ENCODE measurements at regions not wholly inside any gene's neighbourhood (a gene's known extent, or its start where the extent isn't known, plus 50 kb on each side); places are given as distances from the start of the nearest gene placed in this dataset.

GRCh38 chr7:45993621-45994020, 72.5 kb upstream of the IGFBP3 start:
- Histone ChIP-seq H3K9me3 (ENCODE audit: insufficient read depth, low read depth, low read length) (0 out of 2 replicates have a peak, but pooled peaks cover 9% of the 10 kb centered on the region), H3K9ac (ENCODE audit: low read depth, low read length, poor library complexity, severe bottlenecking) (no peak overlapping the region), H3K27me3 (ENCODE audit: insufficient read depth, low read length, poor library complexity, severe bottlenecking) (no peaks in the 10 kb centered on the region), H2AFZ (ENCODE audit: low read length) (no peak overlapping the region), H3K36me3 (ENCODE audit: insufficient read depth, low read length) (no peaks in the 10 kb centered on the region), H4K20me1 (ENCODE audit: insufficient read depth, low read length, poor library complexity, severe bottlenecking) (no peaks in the 10 kb centered on the region), H3F3A (ENCODE audit: low read depth) (no peaks in the 10 kb centered on the region), H3K4me3 (ENCODE audit: low read length, poor library complexity, severe bottlenecking) (no peak overlapping the region), H3K4me1 (ENCODE audit: insufficient read depth, low read length, poor library complexity, severe bottlenecking) (no peaks in the 10 kb centered on the region), H3K4me2 (ENCODE audit: low read depth, low read length, poor library complexity, severe bottlenecking) (no peak overlapping the region), H3K79me2 (ENCODE audit: insufficient read depth, low read length) (no peaks in the 10 kb centered on the region), H3K9me2 (replicated peaks; ENCODE audit: low read depth, low read length) (no peaks in the 10 kb centered on the region)
- TF ChIP-seq EZH2phosphoT487 (IDR thresholded peaks at IDR 0.05; ENCODE audit: borderline replicate concordance) (no peak), CTCF (conservative IDR thresholded peaks at IDR 0.05; ENCODE audit: low read length) (no peak)

- Histone ChIP-seq H3K4me3 (ENCODE audit: low read length, poor library complexity, severe bottlenecking) (no peak overlapping the region), H3K4me2 (ENCODE audit: low read depth, low read length, poor library complexity, severe bottlenecking) (no peak overlapping the region), H3K9me3 (ENCODE audit: insufficient read depth, low read depth, low read length) (peaks cover 8% of the 10 kb centered on the region; the same call in 1 of the 2 replicates), H3K79me2 (ENCODE audit: insufficient read depth, low read length) (no peaks in the 10 kb centered on the region), H3F3A (ENCODE audit: low read depth) (no peaks in the 10 kb centered on the region), H4K20me1 (ENCODE audit: insufficient read depth, low read length, poor library complexity, severe bottlenecking) (no peaks in the 10 kb centered on the region), H2AFZ (ENCODE audit: low read length) (no peak overlapping the region), H3K9ac (ENCODE audit: low read depth, low read length, poor library complexity, severe bottlenecking) (no peak overlapping the region), H3K9me2 (replicated peaks; ENCODE audit: low read depth, low read length) (no peaks in the 10 kb centered on the region), H3K4me1 (ENCODE audit: insufficient read depth, low read length, poor library complexity, severe bottlenecking) (no peaks in the 10 kb centered on the region), H3K27me3 (ENCODE audit: insufficient read depth, low read length, poor library complexity, severe bottlenecking) (no peaks in the 10 kb centered on the region), H3K36me3 (ENCODE audit: insufficient read depth, low read length) (no peaks in the 10 kb centered on the region)
- TF ChIP-seq CTCF (conservative IDR thresholded peaks at IDR 0.05; ENCODE audit: low read length) (no peak), EZH2phosphoT487 (IDR thresholded peaks at IDR 0.05; ENCODE audit: borderline replicate concordance) (no peak)
Observed at GRCh38 chr7:45992826-45993225, 71.8 kb upstream of the IGFBP3 start.

GRCh38 chr7:45990276-45990675, 69.2 kb upstream of the IGFBP3 start:
- H2AFZ ChIP-seq (ENCODE audit: low read length): no peak overlapping the region
- H3F3A ChIP-seq (ENCODE audit: low read depth): no peaks in the 10 kb centered on the region
- H3K9me3 ChIP-seq (ENCODE audit: insufficient read depth, low read depth, low read length): peaks cover 3% of the 10 kb centered on the region; the same call in 1 of the 2 replicates
- H3K4me3 ChIP-seq (ENCODE audit: low read length, poor library complexity, severe bottlenecking): no peak overlapping the region
- H3K9me2 ChIP-seq (replicated peaks; ENCODE audit: low read depth, low read length): no peaks in the 10 kb centered on the region
- H3K79me2 ChIP-seq (ENCODE audit: insufficient read depth, low read length): no peaks in the 10 kb centered on the region
- H4K20me1 ChIP-seq (ENCODE audit: insufficient read depth, low read length, poor library complexity, severe bottlenecking): no peaks in the 10 kb centered on the region
- H3K27me3 ChIP-seq (ENCODE audit: insufficient read depth, low read length, poor library complexity, severe bottlenecking): no peaks in the 10 kb centered on the region
- no peaks in the 10 kb centered on the region for H3K36me3 ChIP-seq (ENCODE audit: insufficient read depth, low read length)
- H3K4me2 ChIP-seq (ENCODE audit: low read depth, low read length, poor library complexity, severe bottlenecking): no peak overlapping the region
- no peak overlapping the region for H3K9ac ChIP-seq (ENCODE audit: low read depth, low read length, poor library complexity, severe bottlenecking)
- H3K4me1 ChIP-seq (ENCODE audit: insufficient read depth, low read length, poor library complexity, severe bottlenecking): no peaks in the 10 kb centered on the region
- TF ChIP-seq EZH2phosphoT487 (IDR thresholded peaks at IDR 0.05; ENCODE audit: borderline replicate concordance): no peak

GRCh38 chr7:45988405-45989057, 67.5 kb upstream of the IGFBP3 start:
- Histone ChIP-seq H3K9me2 (replicated peaks; ENCODE audit: low read depth, low read length) (no peaks in the 10 kb centered on the region), H3F3A (ENCODE audit: low read depth) (no peaks in the 10 kb centered on the region), H4K20me1 (ENCODE audit: insufficient read depth, low read length, poor library complexity, severe bottlenecking) (no peaks in the 10 kb centered on the region), H3K9ac (ENCODE audit: low read depth, low read length, poor library complexity, severe bottlenecking) (no peak overlapping the region), H3K4me2 (ENCODE audit: low read depth, low read length, poor library complexity, severe bottlenecking) (no peak overlapping the region), H3K9me3 (ENCODE audit: insufficient read depth, low read depth, low read length) (peaks cover 3% of the 10 kb centered on the region; the same call in 1 of the 2 replicates), H3K4me1 (ENCODE audit: insufficient read depth, low read length, poor library complexity, severe bottlenecking) (no peaks in the 10 kb centered on the region), H3K4me3 (ENCODE audit: low read length, poor library complexity, severe bottlenecking) (no peak overlapping the region), H3K36me3 (ENCODE audit: insufficient read depth, low read length) (no peaks in the 10 kb centered on the region), H3K79me2 (ENCODE audit: insufficient read depth, low read length) (no peaks in the 10 kb centered on the region), H3K27me3 (ENCODE audit: insufficient read depth, low read length, poor library complexity, severe bottlenecking) (no peaks in the 10 kb centered on the region), H2AFZ (ENCODE audit: low read length) (no peak overlapping the region)
- TF ChIP-seq EZH2phosphoT487 (IDR thresholded peaks at IDR 0.05; ENCODE audit: borderline replicate concordance) (no peak), CTCF (conservative IDR thresholded peaks at IDR 0.05; ENCODE audit: low read length) (no peak)
